Breast epithelium (tissue), 3 donors: ENCODE measurements at regions not wholly inside any gene's neighbourhood (a gene's known extent, or its start where the extent isn't known, plus 50 kb on each side); places are given as distances from the start of the nearest gene placed in this dataset.

ENCODE experiments used
- CTCF ChIP-seq, 3 donors: fragments of 450-650 bp; IDR thresholded peaks; one replicate each; pipeline ENCODE4 v1.5.1; 2016 to 2017; ENCODE audit warnings: antibody characterized with exemption in 3 of 3, mild to moderate bottlenecking in 3 of 3, moderate library complexity in 3 of 3
- POLR2AphosphoS5 ChIP-seq, 3 donors: sonication (generic); formaldehyde crosslinking; IDR thresholded peaks; one replicate each; pipeline ENCODE4 v1.6.1; 2017; ENCODE audit warnings: antibody characterized with exemption in 3 of 3

GRCh38 chr6:141033101-141033500 lies 1099.6 kb upstream of the GJE1 start:
- no peak for TF ChIP-seq CTCF (IDR thresholded peaks at IDR 0.05)
- no peak for TF ChIP-seq POLR2AphosphoS5 (IDR thresholded peaks at IDR 0.05)
